Activated CD4-positive, CD25-positive, alpha-beta regulatory T cell treated with anti-CD3 and anti-CD28 coated beads, Interleukin-2, amount 50 U/mL, for 16 hours (primary cell): ENCODE measurements at regions not wholly inside any gene's neighbourhood (a gene's known extent, or its start where the extent isn't known, plus 50 kb on each side); places are given as distances from the start of the nearest gene placed in this dataset.

Experiments
- DNase-seq: peaks from one replicate; pipeline ENCODE4 v3.0.0-alpha.2; 2020; ENCODE audit warnings: low read depth, low spot score

GRCh38 chrX:42946544-42947194 lies 168.7 kb upstream of the PPP1R2C start:
- DNase-seq = no peak

GRCh38 chrX:42948723-42949657 lies 171.0 kb upstream of the PPP1R2C start:
- no peak for DNase-seq

- DNase-seq = no peak
Measured at GRCh38 chrX:42951747-42952146, 173.8 kb upstream of the PPP1R2C start.

- no peak for DNase-seq
Measured at GRCh38 chrX:42952621-42953020, 174.7 kb upstream of the PPP1R2C start.

GRCh38 chrX:42954880-42955279 lies 176.9 kb upstream of the PPP1R2C start:
- no peak for DNase-seq

- DNase-seq = no peak
Measured at GRCh38 chrX:42955349-42955748, 177.4 kb upstream of the PPP1R2C start.

GRCh38 chrX:42967681-42968300 lies 189.8 kb upstream of the PPP1R2C start:
- DNase-seq = no peak

- DNase-seq = no peak
Measured at GRCh38 chrX:42973321-42973720, 195.4 kb upstream of the PPP1R2C start.

- no peak for DNase-seq
Measured at GRCh38 chrX:42975906-42976305, 197.9 kb upstream of the PPP1R2C start.

- DNase-seq = no peak
Measured at GRCh38 chrX:42976746-42977366, 198.9 kb upstream of the PPP1R2C start.

GRCh38 chrX:42978655-42979379 lies 200.9 kb upstream of the PPP1R2C start:
- no peak for DNase-seq

GRCh38 chrX:42988700-42989099 lies 210.7 kb upstream of the PPP1R2C start:
- DNase-seq = no peak

GRCh38 chrX:42992199-42992943 lies 214.4 kb upstream of the PPP1R2C start:
- no peak for DNase-seq

- DNase-seq = no peak
Measured at GRCh38 chrX:42996861-42997260, 218.9 kb upstream of the PPP1R2C start.

- DNase-seq = no peak
Measured at GRCh38 chrX:43000121-43000520, 222.2 kb upstream of the PPP1R2C start.

- no peak for DNase-seq
Measured at GRCh38 chrX:43002526-43003203, 224.7 kb upstream of the PPP1R2C start.

GRCh38 chrX:43003204-43003565 lies 225.2 kb upstream of the PPP1R2C start:
- no peak for DNase-seq

- no peak for DNase-seq
Measured at GRCh38 chrX:43003939-43004338, 226.0 kb upstream of the PPP1R2C start.

- no peak for DNase-seq
Measured at GRCh38 chrX:43005561-43005960, 227.6 kb upstream of the PPP1R2C start.

GRCh38 chrX:43008356-43008755 lies 230.4 kb upstream of the PPP1R2C start:
- no peak for DNase-seq
